ENCODE measurements at regions not wholly inside any gene's neighbourhood (a gene's known extent, or its start where the extent isn't known, plus 50 kb on each side); places are given as distances from the start of the nearest gene placed in this dataset.

DNA sequence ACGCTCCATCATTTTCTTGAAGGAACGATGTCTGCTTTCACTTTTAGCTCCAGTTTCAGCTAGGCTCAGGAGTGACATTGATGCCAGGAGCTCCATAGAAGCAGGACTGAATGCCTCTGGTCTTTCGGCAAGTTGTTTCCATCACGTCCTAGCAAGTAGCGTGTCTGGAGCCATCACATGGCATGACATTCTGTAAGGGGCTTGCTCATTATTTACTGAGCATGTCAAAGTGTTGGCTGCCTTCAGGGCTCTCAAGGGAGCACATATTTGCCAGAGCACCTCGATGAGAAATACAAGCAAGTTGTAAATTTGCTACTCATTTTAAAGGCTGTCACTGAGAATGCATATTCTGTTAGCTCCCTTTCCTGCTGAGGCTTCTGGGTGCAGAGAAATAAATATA is 131.0 kb upstream of the ITGB1 start:
- TF ChIP-seq GATA3 (IDR thresholded peaks at IDR 0.05; ENCODE audit: low read depth, low read length) (no peak), GATA2 (IDR thresholded peaks at IDR 0.05; ENCODE audit: low read depth, low read length) (no peak)

Data from SH-SY5Y (cell line).